A549 (cell line): ENCODE measurements at regions not wholly inside any gene's neighbourhood (a gene's known extent, or its start where the extent isn't known, plus 50 kb on each side); places are given as distances from the start of the nearest gene placed in this dataset.

Experiments used
- BHLHE40 ChIP-seq: IDR thresholded peaks from 2 replicates; pipeline ENCODE4 v1.6.1; 2012; ENCODE audit warnings: low read depth, low read length, inconsistent platforms
- CBX8 ChIP-seq: fragments of 200-600 bp; sonication (generic); IDR thresholded peaks from 2 replicates; pipeline ENCODE4 v1.6.1; 2016
- EHMT2 ChIP-seq: fragments of 200-600 bp; sonication (generic); IDR thresholded peaks from 2 replicates; pipeline ENCODE4 v1.6.1; 2016; ENCODE audit warnings: antibody characterized with exemption, low read depth, mild to moderate bottlenecking, moderate library complexity
- FOSL2 ChIP-seq, 2 experiments: fragments of 450-650 bp in 1 of 2; fragments of >200 bp in 1 of 2; sonication (Bioruptor Twin) in 1 of 2; formaldehyde crosslinking; IDR thresholded peaks; 2 replicates each; pipeline versions ENCODE4 v1.5.0 to v1.6.1; 2016 to 2020; ENCODE audit warnings: mild to moderate bottlenecking in 1 of 2, moderate library complexity in 1 of 2
- HOXB13 ChIP-seq: fragments of 250-450 bp; sonication (Bioruptor Pico); IDR thresholded peaks from 2 replicates; pipeline ENCODE4 v1.5.0; 2020; ENCODE audit warnings: low read depth, mild to moderate bottlenecking, moderate library complexity
- MAFK ChIP-seq: fragments of 450-650 bp; IDR thresholded peaks from 2 replicates; pipeline ENCODE4 v1.6.1; 2014; ENCODE audit not compliant: partially characterized antibody
- POLR2A ChIP-seq: IDR thresholded peaks from 2 replicates; pipeline ENCODE4 v1.6.1; 2012; ENCODE audit warnings: mild to moderate bottlenecking, low read length
- RAD21 ChIP-seq, 2 experiments: fragments of >200 bp in 1 of 2; sonication (Bioruptor Twin) in 1 of 2; formaldehyde crosslinking in 1 of 2; IDR thresholded peaks in 1 of 2; conservative IDR thresholded peaks in 1 of 2; 2 replicates in 1 of 2; 3 replicates in 1 of 2; pipeline ENCODE4 v1.6.1; 2012 to 2018; ENCODE audit warnings: inconsistent platforms in 1 of 2
- RARB ChIP-seq: fragments of 250-450 bp; sonication (Bioruptor Pico); IDR thresholded peaks from 2 replicates; pipeline ENCODE4 v1.8.0; 2021; ENCODE audit warnings: mild to moderate bottlenecking, moderate library complexity
- REST ChIP-seq: fragments of 200-600 bp; sonication (generic); IDR thresholded peaks from 2 replicates; pipeline ENCODE4 v1.6.1; 2016; ENCODE audit warnings: antibody characterized with exemption, mild to moderate bottlenecking, moderate library complexity
- RFX5 ChIP-seq: fragments of 450-650 bp; IDR thresholded peaks from 2 replicates; pipeline ENCODE4 v1.7.1; 2014; ENCODE audit warnings: antibody characterized with exemption, mild to moderate bottlenecking, moderate library complexity
- USF2 ChIP-seq: fragments of 450-650 bp; IDR thresholded peaks from 2 replicates; pipeline ENCODE4 v1.6.1; 2014; ENCODE audit warnings: antibody characterized with exemption
- TF ChIP-seq, protein P1 (sequence below): fragments of >200 bp; sonication (Bioruptor Twin); formaldehyde crosslinking; IDR thresholded peaks from 3 replicates; pipeline ENCODE4 v1.5.1; 2016

DNA sequence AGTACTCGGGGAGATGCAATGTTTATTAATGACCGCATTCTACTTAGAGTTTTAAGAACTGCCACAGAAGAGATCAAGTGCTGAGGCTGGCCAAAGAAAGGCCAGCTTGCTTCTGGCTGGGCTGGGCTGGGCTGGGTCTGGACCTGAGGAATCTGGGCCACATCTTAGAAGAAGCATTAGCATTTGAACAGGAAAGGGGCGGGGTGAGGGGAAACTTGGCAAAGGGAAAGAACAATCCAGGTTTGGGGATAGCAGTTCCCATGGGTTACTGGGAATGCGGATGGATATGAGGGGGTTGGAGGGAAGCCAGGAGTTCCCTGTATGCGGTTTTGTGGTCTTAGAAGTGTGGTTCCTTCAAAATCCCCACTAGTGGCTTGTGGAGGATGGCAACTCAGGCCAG lies 83.3 kb downstream of the CLDN34 start:
- TF ChIP-seq RAD21 (conservative IDR thresholded peaks at IDR 0.05 in 1 of 2, IDR thresholded peaks at IDR 0.05 in 1 of 2) (no peak), FOSL2 (IDR thresholded peaks at IDR 0.05) (no peak), FOSL2 (CRISPR knock-in tag; IDR thresholded peaks at IDR 0.05) (no peak), RFX5 (no peak), RARB (CRISPR knock-in tag) (no peak), EHMT2 (no peak), POLR2A (no peak), REST (no peak), CBX8 (no peak), BHLHE40 (no peak), USF2 (no peak), MAFK (no peak), HOXB13 (CRISPR knock-in tag) (no peak)
- TF ChIP-seq, protein P1, sequence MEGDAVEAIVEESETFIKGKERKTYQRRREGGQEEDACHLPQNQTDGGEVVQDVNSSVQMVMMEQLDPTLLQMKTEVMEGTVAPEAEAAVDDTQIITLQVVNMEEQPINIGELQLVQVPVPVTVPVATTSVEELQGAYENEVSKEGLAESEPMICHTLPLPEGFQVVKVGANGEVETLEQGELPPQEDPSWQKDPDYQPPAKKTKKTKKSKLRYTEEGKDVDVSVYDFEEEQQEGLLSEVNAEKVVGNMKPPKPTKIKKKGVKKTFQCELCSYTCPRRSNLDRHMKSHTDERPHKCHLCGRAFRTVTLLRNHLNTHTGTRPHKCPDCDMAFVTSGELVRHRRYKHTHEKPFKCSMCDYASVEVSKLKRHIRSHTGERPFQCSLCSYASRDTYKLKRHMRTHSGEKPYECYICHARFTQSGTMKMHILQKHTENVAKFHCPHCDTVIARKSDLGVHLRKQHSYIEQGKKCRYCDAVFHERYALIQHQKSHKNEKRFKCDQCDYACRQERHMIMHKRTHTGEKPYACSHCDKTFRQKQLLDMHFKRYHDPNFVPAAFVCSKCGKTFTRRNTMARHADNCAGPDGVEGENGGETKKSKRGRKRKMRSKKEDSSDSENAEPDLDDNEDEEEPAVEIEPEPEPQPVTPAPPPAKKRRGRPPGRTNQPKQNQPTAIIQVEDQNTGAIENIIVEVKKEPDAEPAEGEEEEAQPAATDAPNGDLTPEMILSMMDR, result no peak
